ENCODE measurements at regions not wholly inside any gene's neighbourhood (a gene's known extent, or its start where the extent isn't known, plus 50 kb on each side); places are given as distances from the start of the nearest gene placed in this dataset.

DNA sequence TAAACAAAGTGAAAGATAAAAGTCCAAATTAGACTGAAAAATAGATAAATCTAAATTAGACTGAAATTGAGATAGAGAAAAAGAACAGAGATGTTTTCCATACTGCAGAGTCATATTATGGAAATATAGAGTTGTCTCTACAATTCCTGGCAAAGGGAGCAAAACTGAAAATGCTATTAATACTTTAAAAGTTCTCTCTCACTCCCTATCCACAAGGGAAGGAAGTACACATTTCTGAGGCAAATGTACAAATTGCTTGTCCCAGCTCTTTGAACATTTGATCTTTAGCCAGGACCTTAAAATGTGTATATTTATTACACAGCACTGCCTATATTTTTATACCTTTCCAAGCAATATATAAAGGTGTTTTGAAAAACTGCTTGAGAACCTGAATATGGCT is 225.1 kb upstream of the SEMA6D start:
- intact Hi-C loops (cut with DNase I): no loop called here
- DNase-seq: no peak
- no peak for ATAC-seq (ENCODE audit: poor library complexity)

DNA sequence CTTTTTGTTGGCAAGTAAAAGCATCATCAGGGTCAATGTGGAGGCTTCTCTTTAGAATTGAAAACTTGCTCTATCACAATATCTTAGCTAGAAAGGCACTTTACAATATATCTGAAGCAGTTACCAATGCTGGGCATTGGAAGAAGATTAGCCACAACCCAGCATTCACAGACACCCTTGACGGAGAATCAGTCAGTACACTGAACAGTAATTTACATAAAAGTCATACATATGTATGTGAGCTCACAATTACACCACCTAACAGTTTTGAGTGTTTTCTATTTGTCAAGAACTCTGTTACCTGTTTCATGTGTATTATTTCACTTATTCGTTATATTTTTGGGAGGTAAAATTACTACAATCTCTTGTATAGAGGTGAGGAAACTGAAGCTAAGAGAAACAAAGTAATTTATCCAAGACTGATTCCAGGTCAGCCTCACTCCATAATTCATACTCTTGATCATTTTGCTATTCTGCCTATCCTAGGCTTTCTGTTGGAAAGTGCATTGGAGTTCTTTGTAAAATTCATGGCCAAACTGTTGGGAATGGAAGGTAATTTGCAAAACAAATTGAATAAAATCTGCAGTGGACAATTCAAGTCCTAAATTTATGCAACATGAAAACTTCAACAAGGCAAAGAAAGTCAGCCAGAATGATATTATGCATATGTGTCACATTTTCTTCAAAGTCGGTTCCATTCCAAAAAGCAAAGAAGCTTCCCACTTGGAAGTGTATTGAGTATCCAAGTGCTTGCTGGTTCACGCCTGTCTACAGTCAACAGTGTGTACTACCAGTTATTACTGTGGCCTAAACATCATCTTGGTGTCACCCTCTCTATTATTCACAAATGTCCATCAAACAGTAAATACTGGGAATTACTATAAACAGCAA is 223.7 kb upstream of the SEMA6D start:
- DNase-seq (no peak), ATAC-seq (ENCODE audit: poor library complexity) (no peak)
- intact Hi-C loops (cut with DNase I): no loop called here

DNA sequence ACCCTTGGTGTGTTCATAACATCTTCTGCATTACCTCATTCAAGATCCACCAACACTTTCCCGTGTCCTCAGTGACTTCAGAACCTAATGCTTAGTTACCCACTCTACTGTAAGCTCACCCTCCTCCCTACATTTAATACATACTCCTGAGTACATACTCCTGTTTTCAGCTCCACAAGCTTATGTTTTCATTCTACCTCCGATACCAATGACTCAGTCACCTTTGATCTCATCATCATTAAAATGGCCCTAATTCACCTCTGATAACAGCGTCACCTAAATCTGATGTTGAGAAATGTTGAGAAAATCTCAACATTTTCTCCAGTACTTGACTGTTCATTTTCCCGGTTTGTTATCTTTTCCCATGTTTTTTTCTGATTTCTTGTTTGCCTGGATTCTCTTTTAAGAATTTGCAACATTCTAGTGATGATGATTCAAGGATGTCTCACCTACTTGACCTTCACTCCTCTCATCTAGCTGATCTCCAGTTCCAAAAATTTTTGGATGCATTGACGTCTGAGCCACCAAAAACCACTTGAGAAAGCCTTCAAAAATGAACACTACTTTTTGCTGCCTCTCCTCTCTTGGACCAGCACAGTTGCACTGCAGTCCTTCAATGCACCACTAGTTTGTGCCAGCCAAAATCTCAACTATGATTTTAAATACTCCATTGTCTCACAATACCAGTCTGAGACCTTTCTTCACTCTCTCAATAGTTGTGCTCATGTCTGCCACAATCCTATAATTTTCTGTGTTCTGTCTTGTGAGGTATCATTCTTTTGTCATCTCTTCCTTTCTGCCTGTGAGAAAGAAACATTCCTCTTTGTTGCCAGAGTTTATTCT is 220.7 kb upstream of the SEMA6D start:
- intact Hi-C loops (cut with DNase I): no loop called here
- ATAC-seq (ENCODE audit: poor library complexity) (no peak), DNase-seq (no peak)

DNA sequence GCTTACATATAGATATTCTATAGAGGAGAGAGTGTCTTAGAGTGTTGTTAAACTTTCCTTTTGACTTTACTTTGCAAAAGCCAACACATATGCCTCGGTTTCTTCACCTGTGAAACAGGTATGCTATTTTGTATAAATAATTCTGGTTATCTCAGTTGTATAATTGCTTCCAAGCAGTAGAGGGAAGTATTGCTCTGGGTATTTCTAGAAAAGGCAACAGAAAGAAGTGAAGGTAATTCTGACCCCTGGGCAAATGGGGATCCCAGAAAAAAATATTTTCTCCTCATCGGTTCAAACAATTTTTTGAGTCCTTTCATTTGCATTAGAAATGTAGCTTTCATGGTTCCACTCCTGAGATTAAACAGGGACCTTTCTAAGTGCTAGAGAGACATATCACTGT is 216.5 kb upstream of the SEMA6D start:
- ATAC-seq (ENCODE audit: poor library complexity) (no peak), DNase-seq (no peak)
- intact Hi-C loops (cut with DNase I): no loop called here

DNA sequence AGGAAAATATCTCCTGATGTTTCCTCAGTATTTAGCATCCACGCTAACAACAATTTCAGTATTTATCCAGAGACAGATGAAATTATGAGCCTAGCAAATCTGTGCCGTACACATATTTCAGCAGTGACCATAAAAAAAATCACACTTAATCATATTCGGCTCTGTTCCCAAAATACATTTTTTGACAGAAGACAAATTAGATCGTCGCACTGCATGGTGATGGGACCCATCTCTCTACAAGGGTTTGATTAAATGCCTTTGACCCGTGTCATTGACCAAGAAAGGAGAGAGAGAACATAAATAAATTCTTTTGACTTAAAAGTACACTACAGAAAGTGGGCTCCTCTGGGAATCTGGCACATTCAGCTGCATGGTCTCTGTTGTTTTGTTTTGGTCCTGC is 215.3 kb upstream of the SEMA6D start:
- no peak for DNase-seq
- no peak for ATAC-seq (ENCODE audit: poor library complexity)
- intact Hi-C loops (cut with DNase I): no loop called here

DNA sequence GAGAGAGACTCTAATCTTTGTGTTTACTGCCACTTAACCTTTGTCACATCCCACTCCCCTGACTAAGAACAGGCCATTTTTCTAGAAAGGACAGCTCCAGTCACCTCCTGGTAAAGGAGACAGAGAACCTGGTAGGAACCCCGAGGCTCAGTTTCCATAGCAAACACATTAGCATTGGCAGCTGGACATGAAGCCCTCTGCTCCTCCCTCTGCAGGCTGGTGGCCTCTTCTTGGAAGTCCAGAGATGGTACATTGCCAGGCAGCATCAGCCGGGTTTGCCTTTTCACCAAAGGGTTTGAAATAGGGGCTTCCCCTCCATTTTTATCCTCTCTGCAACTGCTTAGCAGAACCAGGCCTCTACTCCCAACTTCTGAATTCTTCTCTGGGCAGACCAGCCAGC is 213.4 kb upstream of the SEMA6D start:
- intact Hi-C loops (cut with DNase I): no loop called here
- no peak for ATAC-seq (ENCODE audit: poor library complexity)
- DNase-seq: no peak

DNA sequence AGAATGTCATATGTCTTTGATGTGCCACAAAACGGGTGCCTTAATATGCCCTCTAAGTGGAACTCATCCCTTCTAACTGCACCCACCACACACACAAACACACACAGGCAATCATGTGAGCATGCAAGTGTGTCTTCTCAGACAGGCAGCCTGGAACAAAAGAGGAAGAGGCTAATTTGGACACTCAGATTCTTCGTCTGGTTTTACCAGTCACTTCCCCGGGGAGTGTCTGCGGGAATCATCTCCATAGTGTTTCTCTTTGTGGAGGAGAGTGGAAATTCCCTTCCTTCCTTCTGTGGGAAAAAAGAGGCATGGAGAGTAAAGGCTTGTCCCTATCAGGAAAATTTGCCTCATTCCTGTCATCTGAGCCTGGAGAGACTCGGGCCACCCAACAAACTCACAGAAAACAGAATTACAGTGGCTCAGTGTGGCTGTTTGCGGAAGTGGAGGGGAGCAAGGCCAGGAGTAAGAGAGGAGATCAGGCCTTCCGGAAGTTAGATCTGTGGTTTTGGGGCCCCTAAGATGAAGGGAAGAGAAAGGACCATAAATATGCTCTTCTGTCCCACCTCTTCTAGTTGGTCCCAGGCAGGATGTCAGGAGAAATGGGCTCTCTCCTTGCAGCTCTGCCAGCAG is 212.6 kb upstream of the SEMA6D start:
- DNase-seq: no peak
- intact Hi-C loops (cut with DNase I): loop anchor here (5.0 kb wide), 1 partner anchor 213 kb away; the partner anchor contains the start of gene SEMA6D
- no peak for ATAC-seq (ENCODE audit: poor library complexity)

DNA sequence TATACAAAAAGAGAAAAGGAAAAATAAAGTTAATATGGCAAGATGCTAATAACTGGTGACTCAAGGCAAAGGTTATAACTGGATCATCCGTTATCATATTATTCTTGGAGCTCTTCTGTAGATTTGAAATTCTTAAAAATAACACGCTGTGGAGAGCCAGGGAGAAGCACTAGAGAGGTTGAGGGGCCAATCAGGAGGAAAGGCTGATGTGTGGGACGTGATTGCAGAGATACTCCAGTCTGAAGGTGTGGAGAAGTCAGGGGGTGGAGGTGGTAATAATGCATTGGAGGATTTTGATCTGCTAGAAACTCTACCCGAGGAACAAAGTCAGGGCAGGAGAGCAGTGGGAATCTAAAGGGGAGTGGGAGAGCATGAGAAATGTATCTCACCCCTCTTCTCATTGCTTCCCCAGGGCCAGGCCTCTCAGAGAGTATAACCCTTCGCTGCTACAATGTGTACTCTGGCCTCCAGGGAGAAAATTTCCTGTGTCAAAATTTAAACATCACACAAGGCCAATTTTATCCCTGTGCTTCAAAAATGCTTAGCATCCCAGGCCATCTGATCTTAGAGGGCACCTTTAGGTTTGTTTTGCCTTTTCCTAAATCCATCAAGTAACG is 211.5 kb upstream of the SEMA6D start:
- ATAC-seq (ENCODE audit: poor library complexity): peak; percentile 60
- intact Hi-C loops (cut with DNase I): loop anchor here (5.0 kb wide), 1 partner anchor 211 kb away; the partner anchor contains the start of gene SEMA6D
- DNase-seq: no peak

DNA sequence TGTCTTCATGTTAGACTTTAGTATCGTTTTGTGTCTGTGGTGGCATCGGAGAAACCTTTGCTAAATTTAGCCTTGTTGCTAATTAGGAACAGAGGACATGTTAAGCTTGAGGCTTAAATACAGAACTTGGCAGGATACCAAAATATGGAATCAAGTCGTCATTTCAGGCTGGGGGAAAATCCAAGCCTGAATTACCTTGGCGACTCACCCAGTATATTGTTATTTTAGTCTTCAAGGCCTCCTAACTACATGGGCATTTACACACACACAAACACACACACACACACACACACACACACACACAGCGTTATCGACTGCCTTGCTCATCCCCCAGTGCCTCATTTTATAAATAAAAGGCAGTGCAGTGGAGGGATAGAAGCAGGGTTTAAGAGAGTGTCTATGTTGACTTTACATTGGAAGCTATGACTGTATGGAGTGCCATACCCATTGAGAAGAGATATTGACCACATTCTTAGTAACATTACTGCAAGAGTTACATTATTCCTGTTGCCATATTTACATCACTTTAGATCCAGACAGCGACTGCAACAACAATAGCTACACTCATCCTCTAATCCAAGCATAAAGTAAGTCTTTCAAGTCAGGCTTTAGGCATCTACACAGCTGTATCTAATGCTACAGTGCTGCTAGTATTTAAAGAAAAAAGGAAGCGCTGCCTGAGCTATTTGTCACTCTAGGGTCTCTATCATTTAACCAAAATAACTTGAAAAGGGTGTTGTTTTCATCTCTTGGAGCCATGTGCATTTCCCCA is 210.8 kb upstream of the SEMA6D start:
- intact Hi-C loops (cut with DNase I): loop anchor here (5.0 kb wide), 1 partner anchor 211 kb away; the partner anchor contains the start of gene SEMA6D
- peak; percentile 89 for ATAC-seq (ENCODE audit: poor library complexity)
- DNase-seq: no peak

DNA sequence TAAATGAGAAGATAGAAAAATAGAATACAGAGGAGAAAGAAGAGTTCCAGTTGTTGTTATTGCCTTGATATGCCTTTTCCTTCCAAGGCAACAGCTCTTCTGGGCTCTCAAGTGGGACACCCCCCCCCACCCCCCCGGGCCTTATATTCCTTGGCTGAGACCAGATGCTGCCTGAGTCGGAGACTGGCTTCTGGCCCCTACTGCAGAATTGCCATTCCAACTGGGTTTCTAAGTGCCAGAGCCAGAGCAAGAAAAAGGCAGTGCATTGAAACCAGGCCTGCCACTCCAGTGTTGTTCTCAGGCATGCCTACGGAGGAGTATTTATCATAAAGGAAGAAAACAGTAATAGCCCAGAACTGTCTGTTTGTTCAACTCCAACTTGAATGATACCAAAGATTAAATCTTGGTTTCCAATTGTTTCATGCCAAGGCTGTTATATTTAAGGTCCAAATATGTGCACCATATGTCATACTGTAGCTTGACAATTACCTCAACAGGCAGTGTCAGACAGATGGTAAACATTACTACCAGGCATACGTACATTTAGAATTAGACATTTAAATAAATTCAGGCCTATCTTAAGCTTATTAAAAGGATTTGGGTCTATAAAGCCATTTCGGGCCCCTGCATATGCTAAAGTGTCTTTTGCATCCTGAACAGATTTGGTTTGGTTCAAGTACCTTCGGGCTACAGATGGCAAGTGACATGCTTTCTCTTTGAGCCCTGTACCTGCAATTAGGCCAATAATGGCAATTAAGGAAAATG is 209.9 kb upstream of the SEMA6D start:
- no peak for ATAC-seq (ENCODE audit: poor library complexity)

DNA sequence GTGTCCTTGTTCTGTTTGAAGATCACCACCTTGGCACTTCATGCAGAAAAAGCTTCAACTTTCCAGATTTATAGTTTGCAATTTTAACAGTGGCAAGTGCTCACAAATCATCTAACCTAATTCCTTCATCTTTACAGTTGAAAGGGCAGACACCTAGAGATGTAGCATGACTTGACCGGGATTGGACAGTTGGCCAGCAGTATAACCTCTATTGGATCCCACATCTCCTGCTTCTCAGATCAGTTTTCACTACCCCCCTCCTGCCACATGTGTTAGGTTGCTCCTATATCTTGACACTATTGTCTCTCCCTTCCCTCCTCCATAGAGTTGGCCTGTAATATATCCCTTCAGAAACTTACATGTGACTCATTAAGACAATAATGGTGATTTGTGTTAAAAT is 206.0 kb upstream of the SEMA6D start:
- intact Hi-C loops (cut with DNase I): no loop called here
- ATAC-seq (ENCODE audit: poor library complexity) (no peak), DNase-seq (no peak)

More for the DNA sequence above, 209.9 kb upstream of the SEMA6D start:
- intact Hi-C loops (cut with DNase I): loop anchor here (5.0 kb wide), 1 partner anchor 210 kb away; the partner anchor contains the start of gene SEMA6D
- no peak for DNase-seq

DNA sequence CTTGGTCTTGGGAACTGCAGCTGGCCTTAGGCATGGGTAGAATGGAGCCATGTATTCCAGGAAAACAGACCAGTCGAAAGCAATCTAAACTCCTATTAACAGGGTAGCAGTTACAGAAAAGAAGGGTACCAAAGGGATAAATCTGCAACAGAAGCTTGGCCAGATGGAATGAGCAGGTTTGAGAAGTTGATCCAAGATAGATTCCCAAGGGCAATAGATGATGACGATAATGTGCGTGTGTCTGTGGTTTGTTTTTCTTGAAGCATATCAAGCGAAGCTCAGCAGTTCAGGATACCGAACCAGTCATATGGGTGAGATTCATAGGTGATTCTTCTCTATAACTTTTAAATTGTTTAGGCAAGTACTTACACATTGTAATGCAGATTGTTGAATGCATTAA is 203.8 kb upstream of the SEMA6D start:
- intact Hi-C loops (cut with DNase I): no loop called here
- no peak for ATAC-seq (ENCODE audit: poor library complexity)
- DNase-seq: no peak

DNA sequence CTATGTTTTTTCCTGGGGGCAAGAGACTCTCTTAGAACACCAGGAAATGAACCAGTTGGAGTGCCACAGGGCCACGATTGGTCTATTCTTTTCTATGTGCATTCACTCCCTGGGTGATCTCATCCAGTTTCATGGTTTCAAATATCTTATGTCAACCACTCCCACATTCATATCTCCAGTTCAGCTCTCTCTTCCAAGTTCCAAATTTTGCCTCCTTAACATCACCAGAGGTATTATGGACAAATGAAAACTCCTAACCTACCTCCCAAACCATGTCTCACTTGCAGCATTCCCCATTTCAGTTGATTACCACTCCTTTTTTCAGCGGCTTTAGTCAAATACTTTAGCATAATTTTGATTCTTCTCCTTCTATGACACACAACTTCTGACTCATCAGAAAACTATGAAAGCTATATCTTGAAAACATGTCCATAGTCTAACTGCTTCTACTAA is 203.1 kb upstream of the SEMA6D start:
- DNase-seq (no peak), ATAC-seq (ENCODE audit: poor library complexity) (no peak)
- intact Hi-C loops (cut with DNase I): no loop called here

DNA sequence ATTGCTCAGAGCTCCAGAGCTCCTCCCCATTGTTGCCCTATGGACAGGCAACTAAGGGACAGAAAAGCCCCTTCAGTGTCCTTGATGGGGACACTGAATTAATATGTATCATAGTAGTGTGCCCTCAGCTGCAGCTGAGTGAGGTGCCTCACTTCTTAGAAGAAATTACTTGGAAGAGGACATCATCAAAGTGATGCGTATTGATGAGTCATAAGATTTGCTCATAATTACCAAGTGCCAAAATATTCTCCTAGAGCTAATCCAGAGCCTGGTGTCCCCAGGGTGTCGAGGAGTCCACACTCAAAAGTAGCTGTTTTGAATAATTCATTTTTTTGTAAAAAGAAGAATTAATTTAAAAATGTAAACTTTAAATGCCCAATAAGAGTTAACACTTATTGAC is 200.7 kb upstream of the SEMA6D start:
- ATAC-seq (ENCODE audit: poor library complexity): no peak
- DNase-seq: no peak
- intact Hi-C loops (cut with DNase I): no loop called here

DNA sequence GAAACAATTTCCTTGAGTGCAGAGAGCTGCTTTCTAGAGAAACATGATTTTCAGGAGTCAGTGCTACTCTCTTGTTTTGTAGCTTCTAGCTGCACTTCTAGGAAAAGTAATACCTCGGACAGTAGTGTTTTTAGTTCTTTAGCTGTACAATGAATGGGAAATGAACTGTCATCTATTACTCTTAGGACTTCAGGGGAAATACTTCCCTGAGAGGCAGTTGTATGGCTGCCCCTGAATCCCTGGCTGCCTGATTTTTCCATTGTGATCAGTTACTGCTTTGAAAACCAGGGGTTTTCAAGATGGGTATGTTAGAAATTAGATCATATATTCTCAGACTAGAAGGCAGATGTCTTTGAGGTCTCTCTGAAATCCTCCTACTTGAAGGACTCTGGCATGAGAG is 200.3 kb upstream of the SEMA6D start:
- no peak for ATAC-seq (ENCODE audit: poor library complexity)
- intact Hi-C loops (cut with DNase I): no loop called here
- DNase-seq: no peak

DNA sequence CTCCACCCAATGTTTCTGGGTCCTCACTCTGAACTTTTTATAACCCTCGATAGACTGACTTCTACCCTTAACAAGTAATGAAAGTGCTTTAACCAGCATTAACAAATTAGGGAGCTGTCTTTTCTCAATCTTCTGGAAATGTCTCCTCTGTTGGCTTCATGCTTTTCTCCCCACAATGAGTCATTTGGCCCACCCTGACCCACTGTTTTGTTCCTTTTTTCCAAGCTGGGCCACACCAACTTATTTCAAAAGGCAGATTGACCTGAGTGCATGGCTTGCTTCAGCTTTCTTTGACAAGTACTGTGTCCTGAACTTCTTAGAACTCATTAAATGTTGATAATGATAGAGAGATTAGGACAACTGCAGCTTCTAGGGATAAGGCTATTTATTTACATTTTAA is 199.6 kb upstream of the SEMA6D start:
- DNase-seq (no peak), ATAC-seq (ENCODE audit: poor library complexity) (no peak)
- intact Hi-C loops (cut with DNase I): no loop called here

DNA sequence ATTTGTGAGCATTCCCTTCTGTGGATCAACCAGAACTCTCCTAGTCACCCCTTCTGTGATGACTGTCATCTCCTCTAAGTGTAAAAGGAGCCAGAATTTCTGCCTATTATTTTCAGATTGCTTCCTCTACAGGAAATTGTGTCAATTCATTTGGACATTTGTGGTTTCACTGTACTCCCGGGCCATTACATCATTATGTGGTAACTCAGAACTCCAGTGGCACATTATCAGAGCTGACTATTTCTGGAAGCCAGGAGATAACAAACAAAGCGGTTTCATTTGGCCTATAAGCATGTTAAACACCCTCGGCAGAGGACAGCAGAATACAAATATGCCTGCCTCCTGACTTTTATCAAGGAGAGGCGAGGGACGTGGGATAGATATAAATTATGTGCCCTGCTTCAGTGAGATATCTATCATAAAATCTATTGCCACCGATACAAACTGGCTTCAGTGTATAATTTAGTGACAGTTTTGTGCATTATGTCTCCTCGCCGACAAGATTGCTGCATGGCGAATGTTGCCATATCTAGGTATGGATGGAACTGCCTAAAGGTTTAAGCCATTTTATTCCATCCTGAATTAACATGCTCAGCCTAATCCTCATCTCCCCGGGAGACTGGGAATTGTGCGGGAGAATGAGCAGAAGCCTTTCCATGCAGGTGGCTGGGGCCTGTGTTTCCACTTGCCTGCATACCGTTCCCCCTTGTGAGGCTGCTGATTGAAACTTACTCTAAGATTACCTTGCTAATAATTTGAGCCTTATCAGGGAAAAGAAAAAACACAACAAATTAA is 193.4 kb upstream of the SEMA6D start:
- peak; percentile 94 for ATAC-seq (ENCODE audit: poor library complexity)
- DNase-seq: no peak
- intact Hi-C loops (cut with DNase I): no loop called here

All from Right ventricle myocardium superior (tissue), 1 donor.